Type B pancreatic cell (in vitro differentiated cells): ENCODE measurements at regions not wholly inside any gene's neighbourhood (a gene's known extent, or its start where the extent isn't known, plus 50 kb on each side); places are given as distances from the start of the nearest gene placed in this dataset.

Source experiments
- DNase-seq: peaks from one replicate; pipeline ENCODE4 v3.0.0; 2021; ENCODE audit warnings: mixed read lengths; ENCODE audit not compliant: unreplicated experiment; ENCODE audit errors: extremely low spot score
- H3K27ac Mint-ChIP-seq: 2 replicates; pipeline ENCODE4 v1.8.0; 2021; ENCODE audit warnings: mild to moderate bottlenecking, mixed read lengths
- H3K27me3 Mint-ChIP-seq: 2 replicates; pipeline ENCODE4 v1.8.0; 2021; ENCODE audit warnings: mixed read lengths
- H3K36me3 Mint-ChIP-seq: 2 replicates; pipeline ENCODE4 v1.8.0; 2021; ENCODE audit warnings: mixed read lengths
- H3K4me1 Mint-ChIP-seq: one replicate; pipeline ENCODE4 v1.8.0; 2021; ENCODE audit warnings: mixed read lengths; ENCODE audit not compliant: unreplicated experiment
- H3K4me3 Mint-ChIP-seq: 2 replicates; pipeline ENCODE4 v1.8.0; 2021; ENCODE audit warnings: mild to moderate bottlenecking, mixed read lengths
- H3K9me3 Mint-ChIP-seq: 2 replicates; pipeline ENCODE4 v1.8.0; 2021; ENCODE audit warnings: mixed read lengths
- TF ChIP-seq, protein P1 (sequence below): fragments of 200-600 bp; sonication (generic); conservative IDR thresholded peaks from 2 replicates; pipeline ENCODE4 v1.5.0; 2021; ENCODE audit warnings: antibody characterized with exemption, mild to moderate bottlenecking

GRCh38 chr18:65103864-65104263 is 646.9 kb upstream of the CDH7 start:
- Mint-ChIP-seq H3K9me3 (no peaks in the 10 kb centered on the region), H3K27me3 (no peaks in the 10 kb centered on the region), H3K36me3 (no peaks in the 10 kb centered on the region), H3K4me1 (no peaks in the 10 kb centered on the region), H3K27ac (no peak overlapping the region), H3K4me3 (no peak overlapping the region)
- TF ChIP-seq, protein P1, sequence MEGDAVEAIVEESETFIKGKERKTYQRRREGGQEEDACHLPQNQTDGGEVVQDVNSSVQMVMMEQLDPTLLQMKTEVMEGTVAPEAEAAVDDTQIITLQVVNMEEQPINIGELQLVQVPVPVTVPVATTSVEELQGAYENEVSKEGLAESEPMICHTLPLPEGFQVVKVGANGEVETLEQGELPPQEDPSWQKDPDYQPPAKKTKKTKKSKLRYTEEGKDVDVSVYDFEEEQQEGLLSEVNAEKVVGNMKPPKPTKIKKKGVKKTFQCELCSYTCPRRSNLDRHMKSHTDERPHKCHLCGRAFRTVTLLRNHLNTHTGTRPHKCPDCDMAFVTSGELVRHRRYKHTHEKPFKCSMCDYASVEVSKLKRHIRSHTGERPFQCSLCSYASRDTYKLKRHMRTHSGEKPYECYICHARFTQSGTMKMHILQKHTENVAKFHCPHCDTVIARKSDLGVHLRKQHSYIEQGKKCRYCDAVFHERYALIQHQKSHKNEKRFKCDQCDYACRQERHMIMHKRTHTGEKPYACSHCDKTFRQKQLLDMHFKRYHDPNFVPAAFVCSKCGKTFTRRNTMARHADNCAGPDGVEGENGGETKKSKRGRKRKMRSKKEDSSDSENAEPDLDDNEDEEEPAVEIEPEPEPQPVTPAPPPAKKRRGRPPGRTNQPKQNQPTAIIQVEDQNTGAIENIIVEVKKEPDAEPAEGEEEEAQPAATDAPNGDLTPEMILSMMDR, result no peak
- DNase-seq, result no peak

- no peaks in the 10 kb centered on the region for H3K4me1 Mint-ChIP-seq
- no peaks in the 10 kb centered on the region for H3K9me3 Mint-ChIP-seq
- no peak overlapping the region for H3K27ac Mint-ChIP-seq
- DNase-seq, result no peak
- no peaks in the 10 kb centered on the region for H3K36me3 Mint-ChIP-seq
- no peak overlapping the region for H3K4me3 Mint-ChIP-seq
- no peaks in the 10 kb centered on the region for H3K27me3 Mint-ChIP-seq
- TF ChIP-seq, protein P1, result no peak
These were observed 657.5 kb upstream of the CDH7 start for GRCh38 chr18:65093346-65093745.

GRCh38 chr18:65091744-65092329 is 659.0 kb upstream of the CDH7 start:
- no peak overlapping the region for H3K27ac Mint-ChIP-seq
- H3K36me3 Mint-ChIP-seq, result no peaks in the 10 kb centered on the region
- H3K4me3 Mint-ChIP-seq, result no peak overlapping the region
- no peaks in the 10 kb centered on the region for H3K4me1 Mint-ChIP-seq
- TF ChIP-seq, protein P1, result peak; percentile 77
- no peaks in the 10 kb centered on the region for H3K27me3 Mint-ChIP-seq
- H3K9me3 Mint-ChIP-seq, result no peaks in the 10 kb centered on the region
- no peak for DNase-seq

GRCh38 chr18:65082907-65083306 is 667.9 kb upstream of the CDH7 start:
- no peak for DNase-seq
- Mint-ChIP-seq H3K4me1 (no peaks in the 10 kb centered on the region), H3K9me3 (no peaks in the 10 kb centered on the region), H3K4me3 (no peak overlapping the region), H3K36me3 (no peaks in the 10 kb centered on the region), H3K27me3 (no peaks in the 10 kb centered on the region), H3K27ac (no peak overlapping the region)
- TF ChIP-seq, protein P1, result no peak

- no peak overlapping the region for H3K27ac Mint-ChIP-seq
- DNase-seq, result no peak
- no peak overlapping the region for H3K4me3 Mint-ChIP-seq
- no peaks in the 10 kb centered on the region for H3K4me1 Mint-ChIP-seq
- no peaks in the 10 kb centered on the region for H3K36me3 Mint-ChIP-seq
- no peaks in the 10 kb centered on the region for H3K9me3 Mint-ChIP-seq
- H3K27me3 Mint-ChIP-seq, result no peaks in the 10 kb centered on the region
- TF ChIP-seq, protein P1, result no peak
These were observed 669.0 kb upstream of the CDH7 start for GRCh38 chr18:65081786-65082185.
